Posterior cingulate gyrus (tissue), 11 donors: ENCODE measurements at regions not wholly inside any gene's neighbourhood (a gene's known extent, or its start where the extent isn't known, plus 50 kb on each side); places are given as distances from the start of the nearest gene placed in this dataset.
A peak's percentile ranks its signal among the peaks of the same experiment; 100 is the strongest.

Experiments
- DNase-seq, 10 donors: peaks; one replicate each; pipeline versions ENCODE4 v3.0.0 to v3.0.0-alpha.2; 2020 to 2021; ENCODE audit warnings: mixed read lengths in 3 of 10
- intact Hi-C: fragments of 100-400 bp; cut with DNase I; formaldehyde crosslinking; loops from one replicate; pipeline ENCODE4 v1.15.1; 2023

DNA sequence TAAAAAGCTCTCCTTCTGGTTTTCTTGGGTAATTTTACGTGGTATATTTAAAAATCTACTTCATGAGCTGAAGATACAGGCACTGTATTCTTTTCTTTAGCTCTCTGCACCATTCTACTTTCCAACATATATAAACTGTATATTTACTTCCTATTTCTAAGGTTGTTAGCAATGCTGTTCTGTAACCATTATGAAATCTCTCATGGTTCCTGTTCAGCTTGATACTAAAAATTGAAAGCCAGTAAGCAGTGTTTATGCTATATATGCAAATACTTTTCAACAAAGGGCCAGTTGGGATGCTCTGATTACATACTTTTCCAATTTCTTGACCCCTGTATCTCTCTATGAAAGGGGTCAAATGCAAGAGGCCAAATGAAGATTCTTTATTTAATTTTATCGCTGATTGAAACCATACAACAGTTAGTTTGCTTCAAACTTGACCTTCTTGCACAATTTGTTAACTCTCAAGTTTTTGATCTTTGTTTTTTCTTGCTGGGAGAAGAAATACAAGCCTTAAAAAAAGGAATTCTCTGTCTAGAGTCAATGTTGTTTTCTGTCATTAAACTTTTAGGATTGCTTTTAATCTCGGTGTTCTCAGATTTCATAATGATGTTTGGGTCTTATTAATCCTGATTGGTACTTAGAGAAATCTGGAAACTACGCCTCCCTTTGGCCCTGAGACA is 223.2 kb downstream of the PRL start:
- intact Hi-C loops, result no loop called here
- DNase-seq, result no peak

DNA sequence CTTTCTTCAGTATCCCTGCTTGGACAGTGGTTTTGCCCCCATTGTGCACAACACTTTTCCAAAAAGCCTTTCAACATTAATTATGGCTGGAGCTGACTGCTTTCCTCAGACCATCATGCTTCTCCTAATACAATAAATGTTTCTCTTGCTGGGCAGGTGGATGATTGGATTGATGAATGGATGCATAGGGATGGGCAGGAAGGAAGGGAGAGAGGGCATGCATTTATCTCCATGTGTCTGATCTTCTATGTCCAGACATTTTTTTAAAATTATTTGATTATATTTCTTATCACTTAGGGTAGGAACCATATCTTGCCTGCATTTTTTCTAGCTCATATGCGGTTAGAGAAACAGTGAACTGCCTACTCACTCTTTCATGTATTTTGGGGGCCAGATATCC is 218.5 kb downstream of the PRL start:
- no peak for DNase-seq

GRCh38 chr6:22078802-22079545 is 217.9 kb downstream of the PRL start:
- DNase-seq, result no peak
- intact Hi-C loops, result no loop called here

More for the DNA sequence above, 218.5 kb downstream of the PRL start:
- intact Hi-C loops, result no loop called here

- intact Hi-C loops, result no loop called here
- DNase-seq, result no peak
Measured at GRCh38 chr6:22079783-22080182, 217.1 kb downstream of the PRL start.

- no peak for DNase-seq
- intact Hi-C loops, result no loop called here
Measured at GRCh38 chr6:22081709-22082108, 215.1 kb downstream of the PRL start.

DNA sequence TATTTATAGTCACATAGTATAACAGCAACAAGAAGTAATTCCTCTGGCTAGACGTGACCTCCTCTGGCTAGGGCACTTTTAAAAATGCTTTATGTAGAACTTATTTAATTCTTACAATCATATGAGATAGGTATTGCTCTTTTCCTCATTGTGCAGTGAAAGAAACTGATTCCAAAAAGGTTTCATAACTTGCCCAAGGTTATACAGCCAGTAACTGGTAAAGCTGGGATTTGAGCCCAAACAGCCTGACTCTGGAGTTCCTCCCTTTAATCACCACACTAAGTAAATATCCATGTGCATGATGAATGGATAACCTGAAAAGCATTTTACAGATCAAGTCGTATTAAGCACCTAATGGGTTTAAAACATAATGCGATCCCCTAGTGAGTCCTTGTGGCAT is 214.6 kb downstream of the PRL start:
- DNase-seq, result no peak

GRCh38 chr6:22083119-22083518 is 213.7 kb downstream of the PRL start:
- DNase-seq, result no peak

More for the DNA sequence above, 214.6 kb downstream of the PRL start:
- intact Hi-C loops, result no loop called here

GRCh38 chr6:22087960-22088706 is 208.7 kb downstream of the PRL start:
- intact Hi-C loops, result no loop called here

More at GRCh38 chr6:22083119-22083518, 213.7 kb downstream of the PRL start:
- intact Hi-C loops, result no loop called here

GRCh38 chr6:22091424-22091948 is 205.3 kb downstream of the PRL start:
- DNase-seq, result no peak
- intact Hi-C loops, result no loop called here

More at GRCh38 chr6:22087960-22088706, 208.7 kb downstream of the PRL start:
- peak in 1 of 10 donors; percentile 54 for DNase-seq

DNA sequence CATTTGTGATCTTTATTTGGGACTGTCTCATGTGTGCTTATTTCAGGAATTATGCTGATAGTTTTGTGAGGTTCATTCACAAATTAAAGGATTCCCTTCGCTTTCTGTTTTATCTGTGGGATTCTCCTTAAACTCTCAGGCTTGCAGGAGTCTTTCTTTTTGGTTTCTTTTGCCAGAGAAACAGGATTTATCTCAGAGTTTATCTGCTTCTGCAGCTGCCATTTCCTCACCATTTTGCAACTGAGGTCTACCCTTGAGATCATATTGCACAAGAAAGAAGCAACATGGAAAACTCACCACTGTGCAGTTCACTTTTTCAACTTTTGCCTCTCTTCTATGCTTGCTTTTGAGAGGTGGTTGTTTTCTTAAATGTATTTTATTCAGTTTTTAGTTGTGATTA is 201.0 kb downstream of the PRL start:
- intact Hi-C loops, result no loop called here
- no peak for DNase-seq

GRCh38 chr6:22098601-22099031 is 198.2 kb downstream of the PRL start:
- no peak for DNase-seq

GRCh38 chr6:22099231-22099630 is 197.6 kb downstream of the PRL start:
- intact Hi-C loops, result no loop called here
- no peak for DNase-seq

More at GRCh38 chr6:22098601-22099031, 198.2 kb downstream of the PRL start:
- intact Hi-C loops, result no loop called here

DNA sequence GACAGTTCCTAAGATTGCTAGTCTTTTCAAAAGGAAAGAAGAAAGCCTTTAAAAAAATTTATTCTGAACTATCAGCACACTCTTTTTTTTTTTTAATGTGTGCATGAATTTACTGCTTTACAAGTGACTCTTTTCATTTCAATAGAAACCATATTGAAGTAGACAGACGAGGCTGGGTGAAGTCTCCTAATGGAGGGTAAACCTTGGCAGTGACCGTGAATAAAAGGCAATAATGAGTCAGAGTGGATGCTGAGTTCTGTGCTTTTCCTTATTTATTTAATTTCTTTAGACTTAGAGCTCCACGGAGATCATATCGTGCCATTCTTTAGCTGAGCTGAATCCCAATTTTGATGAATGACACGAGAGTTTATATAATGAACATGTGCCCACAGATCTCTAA is 196.9 kb downstream of the PRL start:
- intact Hi-C loops, result no loop called here
- DNase-seq, result no peak

- DNase-seq, result no peak
- intact Hi-C loops, result no loop called here
Measured at GRCh38 chr6:22101163-22101562, 195.7 kb downstream of the PRL start.

DNA sequence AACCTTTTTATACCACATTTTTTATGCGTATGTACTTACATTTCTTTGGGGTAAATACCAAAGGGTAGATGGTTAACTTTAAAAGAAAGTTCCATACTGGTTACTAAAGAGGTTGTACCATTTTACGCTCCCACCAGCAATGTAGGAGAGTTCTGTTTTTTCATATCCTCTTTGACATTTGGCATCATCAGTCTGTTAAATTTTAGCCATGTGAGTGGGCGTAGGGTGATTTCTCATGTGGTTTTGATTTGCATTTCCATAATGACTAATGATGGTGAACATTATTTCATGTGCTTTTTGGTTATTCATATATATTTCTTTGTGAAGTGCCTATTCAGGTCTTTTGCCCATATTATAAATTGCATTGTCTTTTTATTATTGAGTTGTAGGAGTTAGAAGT is 194.2 kb downstream of the PRL start:
- intact Hi-C loops, result no loop called here
- DNase-seq, result no peak

- DNase-seq, result no peak
- intact Hi-C loops, result no loop called here
Measured at GRCh38 chr6:22106451-22106850, 190.4 kb downstream of the PRL start.

DNA sequence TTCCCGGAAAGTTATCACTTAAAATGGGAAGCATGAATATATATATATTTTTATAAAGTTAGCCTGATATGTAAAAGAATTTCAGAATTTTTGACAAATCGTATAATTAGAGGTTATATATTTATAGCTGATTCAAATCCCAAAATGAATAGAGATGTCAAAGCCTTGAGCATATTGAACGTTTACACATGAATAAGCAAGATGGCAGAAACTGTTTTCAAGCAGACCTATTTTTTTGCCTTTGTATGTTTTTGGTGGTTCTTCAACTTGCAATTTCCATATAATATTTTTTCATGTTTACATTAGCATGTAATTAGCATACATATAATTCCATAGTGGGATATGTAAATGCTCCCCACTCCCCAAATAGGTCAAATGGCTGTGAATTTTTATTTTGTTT is 189.9 kb downstream of the PRL start:
- no peak for DNase-seq
- intact Hi-C loops, result no loop called here

DNA sequence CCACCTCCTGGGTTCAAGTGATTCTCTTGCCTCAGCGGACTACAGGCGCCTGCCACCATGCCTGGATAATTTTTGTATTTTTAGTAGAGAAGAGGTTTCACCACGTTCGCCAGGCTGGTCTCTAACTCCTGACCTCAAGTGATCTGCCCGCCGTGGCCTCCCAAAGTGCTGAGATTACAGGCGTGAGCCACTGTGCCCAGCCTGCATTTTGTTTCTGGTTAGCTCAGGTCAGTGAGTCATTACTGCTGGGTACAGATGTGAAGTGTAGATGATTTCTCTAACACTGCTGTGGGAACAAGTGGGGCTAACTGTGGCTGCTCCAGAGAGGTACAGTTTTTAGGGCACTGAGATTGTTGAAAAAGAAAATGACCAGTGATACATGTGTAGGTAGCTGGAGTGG is 188.6 kb downstream of the PRL start:
- DNase-seq, result no peak
- intact Hi-C loops, result no loop called here

DNA sequence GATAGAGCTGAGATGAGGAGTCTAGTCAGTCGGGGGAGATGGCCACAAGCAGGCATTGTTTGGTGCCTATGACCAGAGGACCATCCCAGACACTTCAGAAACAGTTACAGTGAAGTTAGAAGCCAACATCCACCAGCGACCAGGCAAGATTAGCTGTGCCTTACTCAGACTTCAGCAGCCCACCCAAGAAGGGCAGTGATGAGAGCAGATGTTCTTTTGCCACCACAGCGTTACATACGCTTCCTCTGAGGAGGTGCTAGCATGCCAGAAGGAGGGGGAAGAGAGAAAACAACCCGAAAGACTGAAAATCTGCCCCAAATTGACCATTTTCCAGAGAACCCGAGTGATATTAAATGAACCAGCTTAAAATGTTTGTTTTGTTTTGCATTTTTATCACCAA is 186.8 kb downstream of the PRL start:
- intact Hi-C loops, result no loop called here
- DNase-seq, result no peak

- intact Hi-C loops, result no loop called here
- no peak for DNase-seq
Measured at GRCh38 chr6:22112461-22112860, 184.4 kb downstream of the PRL start.
